HFFc6 (cell line): ENCODE measurements at regions not wholly inside any gene's neighbourhood (a gene's known extent, or its start where the extent isn't known, plus 50 kb on each side); places are given as distances from the start of the nearest gene placed in this dataset.

Experiments used
- DNase-seq: peaks from one replicate; pipeline ENCODE4 v3.0.0-alpha.2; 2018
- H3K27ac Mint-ChIP-seq: 2 replicates; pipeline ENCODE4 v1.8.0; 2020; ENCODE audit warnings: mild to moderate bottlenecking, mixed read lengths
- H3K27me3 Mint-ChIP-seq: 2 replicates; pipeline ENCODE4 v1.8.0; 2021; ENCODE audit warnings: mild to moderate bottlenecking, moderate library complexity, mixed read lengths; ENCODE audit not compliant: insufficient read depth
- H3K36me3 Mint-ChIP-seq: 2 replicates; pipeline ENCODE4 v1.8.0; 2021; ENCODE audit warnings: low read depth, mixed read lengths
- H3K4me1 Mint-ChIP-seq: 2 replicates; pipeline ENCODE4 v1.8.0; 2020; ENCODE audit warnings: low read depth, mixed read lengths
- H3K4me3 Mint-ChIP-seq: 2 replicates; pipeline ENCODE4 v1.8.0; 2020; ENCODE audit warnings: mild to moderate bottlenecking, moderate library complexity, mixed read lengths
- H3K9me3 Mint-ChIP-seq: 2 replicates; pipeline ENCODE4 v1.8.0; 2020; ENCODE audit warnings: mild to moderate bottlenecking, mixed read lengths
- TF ChIP-seq, protein P1 (sequence below): fragments of 200-600 bp; sonication (generic); IDR thresholded peaks from 2 replicates; pipeline ENCODE4 v1.5.0; 2021; ENCODE audit warnings: antibody characterized with exemption, mild to moderate bottlenecking

DNA sequence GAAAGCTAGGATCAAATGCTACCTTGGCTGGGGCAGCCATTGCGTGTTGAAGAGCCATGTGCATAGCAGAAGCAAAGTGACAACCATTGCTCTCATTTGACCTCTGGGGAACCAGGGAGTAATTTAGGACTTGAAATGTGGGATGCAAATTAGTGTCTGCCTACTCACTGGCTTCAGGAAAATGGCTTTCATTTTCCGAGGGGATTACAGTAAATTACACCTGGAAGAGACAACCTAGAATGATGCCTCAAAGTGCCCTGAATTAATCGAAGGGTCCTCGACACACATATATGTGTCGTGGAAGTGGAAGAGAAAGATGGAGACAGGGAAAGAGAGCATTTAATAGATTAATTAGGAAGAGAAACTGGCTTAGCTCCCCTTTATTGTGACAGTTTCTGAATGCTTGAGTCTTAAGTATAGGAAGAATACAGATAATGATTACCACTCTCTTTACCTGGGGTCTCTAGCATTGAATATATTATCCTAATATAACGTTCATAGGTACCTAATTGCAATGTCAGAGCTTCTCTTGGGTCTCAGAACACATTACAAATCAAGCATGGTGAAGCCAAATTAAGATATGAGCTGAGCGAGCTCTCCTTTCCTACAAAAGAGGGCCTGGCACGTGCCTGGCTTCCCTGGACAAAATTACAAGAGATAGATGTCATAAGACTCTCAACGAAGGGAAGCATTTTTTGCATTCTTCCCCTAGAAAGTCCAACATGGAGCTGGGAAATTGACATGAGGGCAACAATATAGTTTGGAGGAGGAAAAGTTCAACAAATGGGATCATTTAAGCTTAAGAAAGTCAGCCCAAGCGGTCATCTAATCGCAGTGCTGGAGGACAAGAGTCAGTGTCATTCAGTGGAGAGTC is 59.5 kb downstream of the MYCN start:
- Mint-ChIP-seq H3K4me1 (no peaks in the 10 kb centered on the region), H3K4me3 (no peak overlapping the region), H3K36me3 (peaks cover 3% of the 10 kb centered on the region; the same call in 1 of the 2 replicates), H3K9me3 (peaks cover 44% of the 10 kb centered on the region), H3K27me3 (no peaks in the 10 kb centered on the region), H3K27ac (no peak overlapping the region)
- TF ChIP-seq, protein P1, sequence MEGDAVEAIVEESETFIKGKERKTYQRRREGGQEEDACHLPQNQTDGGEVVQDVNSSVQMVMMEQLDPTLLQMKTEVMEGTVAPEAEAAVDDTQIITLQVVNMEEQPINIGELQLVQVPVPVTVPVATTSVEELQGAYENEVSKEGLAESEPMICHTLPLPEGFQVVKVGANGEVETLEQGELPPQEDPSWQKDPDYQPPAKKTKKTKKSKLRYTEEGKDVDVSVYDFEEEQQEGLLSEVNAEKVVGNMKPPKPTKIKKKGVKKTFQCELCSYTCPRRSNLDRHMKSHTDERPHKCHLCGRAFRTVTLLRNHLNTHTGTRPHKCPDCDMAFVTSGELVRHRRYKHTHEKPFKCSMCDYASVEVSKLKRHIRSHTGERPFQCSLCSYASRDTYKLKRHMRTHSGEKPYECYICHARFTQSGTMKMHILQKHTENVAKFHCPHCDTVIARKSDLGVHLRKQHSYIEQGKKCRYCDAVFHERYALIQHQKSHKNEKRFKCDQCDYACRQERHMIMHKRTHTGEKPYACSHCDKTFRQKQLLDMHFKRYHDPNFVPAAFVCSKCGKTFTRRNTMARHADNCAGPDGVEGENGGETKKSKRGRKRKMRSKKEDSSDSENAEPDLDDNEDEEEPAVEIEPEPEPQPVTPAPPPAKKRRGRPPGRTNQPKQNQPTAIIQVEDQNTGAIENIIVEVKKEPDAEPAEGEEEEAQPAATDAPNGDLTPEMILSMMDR: no peak
- DNase-seq: no peak

DNA sequence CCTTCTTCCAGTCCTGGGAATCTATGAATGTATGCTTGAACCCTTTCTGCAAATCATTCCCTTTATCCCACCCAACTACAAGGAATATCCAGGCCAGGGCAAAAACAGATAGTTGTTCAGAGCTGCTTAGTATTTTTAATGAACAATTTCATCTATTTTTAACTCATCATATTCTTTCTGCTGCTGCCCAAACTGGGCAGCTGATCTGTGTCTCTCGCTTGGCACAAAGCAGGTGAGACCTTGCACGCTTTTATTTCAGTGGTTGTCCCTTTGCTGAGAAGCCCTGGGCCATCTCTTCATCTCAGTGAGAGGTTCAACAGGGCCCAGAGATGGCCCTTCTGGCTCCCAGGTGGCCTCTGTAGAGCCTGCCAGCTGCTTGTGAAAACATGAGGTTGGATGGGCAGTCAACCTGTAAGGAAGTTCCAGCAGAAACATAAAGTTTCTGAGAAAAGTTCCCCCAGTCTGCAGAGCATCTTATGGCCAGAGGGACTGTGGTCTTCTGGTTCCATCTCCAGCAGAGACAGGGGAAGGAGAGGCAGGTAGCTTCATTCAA is 57.5 kb downstream of the MYCN start:
- TF ChIP-seq, protein P1: no peak
- Mint-ChIP-seq H3K9me3 (peaks cover 58% of the 10 kb centered on the region), H3K27me3 (no peaks in the 10 kb centered on the region), H3K4me1 (no peaks in the 10 kb centered on the region), H3K4me3 (no peak overlapping the region), H3K36me3 (peaks cover 5% of the 10 kb centered on the region; the same call in 1 of the 2 replicates), H3K27ac (no peak overlapping the region)
- no peak for DNase-seq

DNA sequence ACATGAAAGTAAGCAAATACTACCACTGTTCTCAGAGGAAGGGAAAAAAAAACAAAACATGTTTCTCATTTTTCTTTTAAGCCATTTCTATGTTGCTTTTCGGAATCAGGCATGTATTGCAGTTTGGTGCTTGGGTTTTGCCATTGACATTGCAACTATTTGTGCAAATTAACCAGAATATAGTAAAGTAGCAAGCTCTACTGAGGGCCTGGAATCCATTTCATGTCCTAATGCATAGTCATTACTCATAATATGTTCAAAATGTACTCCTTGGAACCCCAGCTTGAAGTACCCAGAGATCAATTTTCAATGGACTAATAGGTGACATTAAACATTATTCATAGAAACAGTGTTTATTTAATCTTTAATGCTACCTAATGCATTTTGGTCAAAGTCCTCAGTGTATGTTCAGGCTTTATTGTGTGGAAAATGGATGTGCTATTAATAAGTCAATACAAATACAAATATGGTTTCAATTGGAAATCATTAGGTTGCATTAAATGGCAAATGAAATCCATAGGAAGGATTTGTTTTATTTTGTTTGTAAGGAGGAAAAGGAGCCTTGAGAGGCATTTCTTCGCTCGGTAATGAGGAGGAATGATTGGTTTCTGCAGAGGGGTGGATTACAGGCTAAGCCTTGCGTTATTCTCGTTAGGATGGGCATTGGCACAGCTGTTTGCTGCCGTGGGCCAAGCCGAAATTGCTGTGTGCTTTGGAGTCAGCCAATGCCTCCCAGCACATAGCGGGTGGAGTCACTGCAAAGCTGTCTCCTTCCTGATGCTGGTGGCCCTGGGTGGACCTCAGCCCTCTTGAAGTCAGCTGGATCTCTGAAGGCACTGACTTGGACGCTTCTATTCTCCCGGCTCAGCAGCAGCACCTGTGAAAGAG is 56.4 kb downstream of the MYCN start:
- no peaks in the 10 kb centered on the region for H3K4me1 Mint-ChIP-seq
- TF ChIP-seq, protein P1: no peak
- DNase-seq: no peak
- H3K4me3 Mint-ChIP-seq: no peak overlapping the region
- H3K36me3 Mint-ChIP-seq: peaks cover 8% of the 10 kb centered on the region; the same call in 1 of the 2 replicates
- H3K27ac Mint-ChIP-seq: no peak overlapping the region
- no peaks in the 10 kb centered on the region for H3K27me3 Mint-ChIP-seq
- peaks cover 66% of the 10 kb centered on the region for H3K9me3 Mint-ChIP-seq
